K562 (cell line): ENCODE measurements at regions not wholly inside any gene's neighbourhood (a gene's known extent, or its start where the extent isn't known, plus 50 kb on each side); places are given as distances from the start of the nearest gene placed in this dataset.

Experiments used
- CBX5 ChIP-seq: IDR thresholded peaks from 2 replicates; pipeline ENCODE4 v1.6.1; 2014; ENCODE audit warnings: low read depth, borderline replicate concordance
- FOXA3 ChIP-seq, 2 experiments: fragments of 450-650 bp in 1 of 2; sonication (generic) in 1 of 2; formaldehyde crosslinking; IDR thresholded peaks in 1 of 2; conservative IDR thresholded peaks in 1 of 2; 2 replicates each; pipeline versions ENCODE4 v1.4.0 to v1.8.0; 2020 to 2022; ENCODE audit warnings: mild to moderate bottlenecking in 2 of 2, missing genetic modification reagents in 1 of 2
- FOXK1 ChIP-seq: sonication (generic); formaldehyde crosslinking; IDR thresholded peaks from 2 replicates; pipeline ENCODE4 v1.8.0; 2022; ENCODE audit warnings: missing genetic modification reagents, mild to moderate bottlenecking, borderline replicate concordance
- KDM4B ChIP-seq, 2 experiments: fragments of 450-650 bp in 1 of 2; sonication (generic) in 1 of 2; IDR thresholded peaks; 2 replicates each; pipeline ENCODE4 v1.6.1; 2016 to 2017; ENCODE audit warnings: borderline replicate concordance in 2 of 2, antibody characterized with exemption in 1 of 2, low read depth in 1 of 2, mild to moderate bottlenecking in 1 of 2
- MXI1 ChIP-seq: IDR thresholded peaks from 2 replicates; pipeline ENCODE4 v1.6.1; 2011; ENCODE audit warnings: low read depth, mild to moderate bottlenecking, improper control_type of control experiment, low read length
- SMC3 ChIP-seq: conservative IDR thresholded peaks from 2 replicates; pipeline ENCODE4 v1.6.1; 2011; ENCODE audit warnings: low read depth, low read length, improper control_type of control experiment; ENCODE audit not compliant: insufficient read depth
- ZBTB1 ChIP-seq: sonication (generic); formaldehyde crosslinking; IDR thresholded peaks from 2 replicates; pipeline ENCODE4 v1.8.1; 2023; ENCODE audit warnings: missing genetic modification reagents, low read depth, mild to moderate bottlenecking, borderline replicate concordance
- TF ChIP-seq, protein P1 (sequence below): sonication (generic); formaldehyde crosslinking; IDR thresholded peaks from 2 replicates; pipeline ENCODE4 v1.8.1; 2023; ENCODE audit warnings: mild to moderate bottlenecking, missing genetic modification reagents

- TF ChIP-seq KDM4B (IDR thresholded peaks at IDR 0.05; ENCODE audit: borderline replicate concordance in 2 of 2, low read depth in 1 of 2) (no peak), ZBTB1 (CRISPR knock-in tag) (no peak), CBX5 (no peak), SMC3 (no peak), FOXA3 (CRISPR knock-in tag; conservative IDR thresholded peaks at IDR 0.05 in 1 of 2, IDR thresholded peaks at IDR 0.05 in 1 of 2) (no peak), FOXK1 (no peak), MXI1 (no peak)
- TF ChIP-seq, protein P1, sequence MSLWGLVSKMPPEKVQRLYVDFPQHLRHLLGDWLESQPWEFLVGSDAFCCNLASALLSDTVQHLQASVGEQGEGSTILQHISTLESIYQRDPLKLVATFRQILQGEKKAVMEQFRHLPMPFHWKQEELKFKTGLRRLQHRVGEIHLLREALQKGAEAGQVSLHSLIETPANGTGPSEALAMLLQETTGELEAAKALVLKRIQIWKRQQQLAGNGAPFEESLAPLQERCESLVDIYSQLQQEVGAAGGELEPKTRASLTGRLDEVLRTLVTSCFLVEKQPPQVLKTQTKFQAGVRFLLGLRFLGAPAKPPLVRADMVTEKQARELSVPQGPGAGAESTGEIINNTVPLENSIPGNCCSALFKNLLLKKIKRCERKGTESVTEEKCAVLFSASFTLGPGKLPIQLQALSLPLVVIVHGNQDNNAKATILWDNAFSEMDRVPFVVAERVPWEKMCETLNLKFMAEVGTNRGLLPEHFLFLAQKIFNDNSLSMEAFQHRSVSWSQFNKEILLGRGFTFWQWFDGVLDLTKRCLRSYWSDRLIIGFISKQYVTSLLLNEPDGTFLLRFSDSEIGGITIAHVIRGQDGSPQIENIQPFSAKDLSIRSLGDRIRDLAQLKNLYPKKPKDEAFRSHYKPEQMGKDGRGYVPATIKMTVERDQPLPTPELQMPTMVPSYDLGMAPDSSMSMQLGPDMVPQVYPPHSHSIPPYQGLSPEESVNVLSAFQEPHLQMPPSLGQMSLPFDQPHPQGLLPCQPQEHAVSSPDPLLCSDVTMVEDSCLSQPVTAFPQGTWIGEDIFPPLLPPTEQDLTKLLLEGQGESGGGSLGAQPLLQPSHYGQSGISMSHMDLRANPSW (CRISPR knock-in tag) = no peak
Observed at GRCh38 chr2:172276961-172277360, 150.4 kb upstream of the ITGA6 start.
